Suppressor macrophage treated with lipopolysaccharide for 1 hour (primary cell): ENCODE measurements at regions not wholly inside any gene's neighbourhood (a gene's known extent, or its start where the extent isn't known, plus 50 kb on each side); places are given as distances from the start of the nearest gene placed in this dataset.

Source experiments
- DNase-seq, 3 donors: peaks; one replicate each; pipeline ENCODE4 v3.0.0-alpha.2; 2020 to 2022

- DNase-seq, result peak; percentile 71 to 89 (median 83)
These were observed 144.3 kb downstream of the VAPA start for GRCh38 chr18:10057894-10058791.

GRCh38 chr18:10059610-10060468 is 146.0 kb downstream of the VAPA start:
- DNase-seq, result peak; percentile 81 to 89 (median 81)

GRCh38 chr18:10060469-10060782 is 146.6 kb downstream of the VAPA start:
- DNase-seq, result no peak

DNA sequence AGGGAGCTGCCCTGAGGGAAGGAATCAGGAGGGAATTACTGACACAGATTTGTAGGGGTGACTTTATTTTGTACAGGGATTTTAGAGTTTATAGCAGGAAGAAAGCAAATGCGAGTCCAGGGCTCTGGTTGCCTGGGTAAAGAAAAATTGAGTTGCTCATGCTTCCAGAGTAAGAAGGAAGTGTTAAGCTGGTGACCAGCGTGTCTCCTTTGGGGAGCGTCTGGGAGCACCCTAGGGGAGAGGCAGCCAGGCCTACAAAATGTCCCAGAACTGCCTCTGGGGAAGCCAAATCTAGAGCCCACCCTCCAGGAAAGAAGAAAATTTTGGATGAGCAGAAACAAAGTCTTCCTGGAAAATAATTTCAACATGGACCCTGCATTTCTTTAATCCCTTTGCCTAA is 147.0 kb downstream of the VAPA start:
- peak; percentile 34 to 36 (median 35) for DNase-seq

- no peak for DNase-seq
These were observed 147.8 kb downstream of the VAPA start for GRCh38 chr18:10061566-10062140.

GRCh38 chr18:10062302-10063300 is 148.8 kb downstream of the VAPA start:
- no peak for DNase-seq

DNA sequence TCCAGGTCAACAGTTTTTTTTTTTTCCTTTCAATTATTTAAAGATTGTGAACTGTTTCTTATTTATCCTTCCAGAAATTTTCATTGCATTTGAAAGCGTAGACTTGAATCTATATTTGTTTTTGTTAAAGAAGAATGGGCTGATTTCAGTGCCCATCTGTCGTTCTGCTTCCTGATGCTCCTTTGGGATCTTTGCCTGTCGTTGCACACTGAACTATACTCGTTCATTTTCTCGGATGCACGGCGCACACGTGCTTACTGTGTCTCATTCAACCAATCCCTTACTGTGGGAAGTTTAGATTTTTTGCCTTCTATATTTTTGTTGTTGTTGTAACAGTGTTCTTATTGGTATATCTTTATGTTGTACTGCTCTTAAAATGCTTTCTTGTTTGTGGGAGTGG is 149.7 kb downstream of the VAPA start:
- DNase-seq, result no peak

- no peak for DNase-seq
These were observed 150.5 kb downstream of the VAPA start for GRCh38 chr18:10064267-10064666.

- no peak for DNase-seq
These were observed 151.5 kb downstream of the VAPA start for GRCh38 chr18:10065296-10065695.

GRCh38 chr18:10067670-10068659 is 154.1 kb downstream of the VAPA start:
- no peak for DNase-seq

DNA sequence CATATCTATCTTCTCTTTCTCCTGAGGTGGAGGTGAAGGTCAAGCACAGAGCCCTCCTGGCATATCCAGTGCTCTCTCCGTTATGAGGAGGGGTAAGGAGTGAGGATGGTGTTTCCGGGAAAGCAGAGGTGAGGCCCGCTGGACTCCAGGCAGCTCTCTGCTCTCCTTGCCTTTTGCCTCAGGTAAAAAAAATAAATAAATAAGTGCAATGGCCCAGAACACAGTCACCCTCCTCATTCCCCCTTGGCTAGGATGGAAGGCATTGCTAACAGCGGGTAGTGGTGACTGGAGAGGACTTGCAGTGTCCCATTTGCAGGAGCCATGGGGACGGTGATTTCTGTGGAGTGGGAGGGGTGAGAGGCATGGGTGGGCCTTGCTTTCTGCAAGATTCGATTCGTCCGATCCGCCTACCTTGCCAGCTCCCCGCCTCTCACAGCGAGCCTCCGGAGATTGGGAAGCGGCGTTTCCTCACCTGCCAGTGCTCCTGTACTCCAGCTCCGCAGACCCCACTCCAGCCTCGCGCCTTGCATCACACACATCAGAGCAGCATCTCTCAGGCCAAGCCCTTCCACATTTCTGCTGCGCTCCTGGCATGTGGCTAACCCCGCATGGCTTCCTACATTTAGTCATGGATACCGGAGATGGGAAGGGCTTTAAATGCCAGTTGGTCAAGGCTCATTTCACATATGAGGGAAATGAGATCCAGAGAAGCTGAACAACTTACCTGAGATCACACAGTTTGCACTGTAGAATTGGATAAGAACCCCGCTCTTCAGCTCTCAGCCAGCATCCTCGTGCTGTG is 155.2 kb downstream of the VAPA start:
- DNase-seq, result no peak

- no peak for DNase-seq
These were observed 156.8 kb downstream of the VAPA start for GRCh38 chr18:10070561-10071000.

DNA sequence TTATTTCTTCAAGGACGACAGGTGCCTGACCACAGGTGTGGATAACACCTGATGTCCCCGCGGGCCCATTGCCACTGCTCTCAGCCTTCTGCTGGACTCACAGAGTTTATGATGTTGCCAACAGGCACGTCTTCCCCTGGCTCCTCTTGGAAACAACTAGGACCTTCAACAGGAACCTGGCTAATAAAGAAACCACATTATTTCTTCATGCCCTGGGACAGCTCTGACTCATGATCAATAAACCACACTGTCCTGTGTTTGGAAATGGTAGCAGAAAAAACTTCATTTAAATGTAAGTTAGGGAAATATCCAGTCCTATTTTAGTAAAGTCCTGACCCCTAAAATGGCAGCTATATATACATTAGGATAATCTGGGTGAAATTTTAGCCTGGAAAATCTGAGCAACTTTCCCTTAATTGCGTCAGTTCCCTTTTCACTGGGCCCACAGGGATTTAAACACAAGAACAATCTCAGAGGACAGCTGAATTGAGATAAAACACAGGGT is 158.9 kb downstream of the VAPA start:
- DNase-seq, result peak; percentile 84 to 96 (median 93)

DNA sequence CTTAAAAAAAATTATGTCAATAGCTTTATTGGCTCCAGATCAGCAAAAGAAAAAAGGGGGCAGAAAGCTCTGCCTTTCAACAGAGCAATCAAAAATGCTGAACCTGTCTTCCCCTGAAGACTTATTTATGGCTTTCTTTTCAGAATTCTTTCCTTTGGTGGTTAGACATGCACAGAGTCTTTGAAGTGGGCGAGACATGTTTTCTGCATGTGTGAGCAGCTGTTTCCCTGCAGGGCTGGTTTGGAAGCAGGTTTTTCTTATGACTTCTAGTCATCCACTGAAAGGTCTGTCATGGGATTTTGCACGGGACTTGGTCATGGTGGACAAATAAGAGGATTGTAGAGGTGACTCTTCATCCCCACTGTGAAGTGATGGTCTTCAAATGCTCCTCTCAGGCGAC is 160.3 kb downstream of the VAPA start:
- no peak for DNase-seq

- DNase-seq, result no peak
These were observed 160.9 kb downstream of the VAPA start for GRCh38 chr18:10074728-10075127.

DNA sequence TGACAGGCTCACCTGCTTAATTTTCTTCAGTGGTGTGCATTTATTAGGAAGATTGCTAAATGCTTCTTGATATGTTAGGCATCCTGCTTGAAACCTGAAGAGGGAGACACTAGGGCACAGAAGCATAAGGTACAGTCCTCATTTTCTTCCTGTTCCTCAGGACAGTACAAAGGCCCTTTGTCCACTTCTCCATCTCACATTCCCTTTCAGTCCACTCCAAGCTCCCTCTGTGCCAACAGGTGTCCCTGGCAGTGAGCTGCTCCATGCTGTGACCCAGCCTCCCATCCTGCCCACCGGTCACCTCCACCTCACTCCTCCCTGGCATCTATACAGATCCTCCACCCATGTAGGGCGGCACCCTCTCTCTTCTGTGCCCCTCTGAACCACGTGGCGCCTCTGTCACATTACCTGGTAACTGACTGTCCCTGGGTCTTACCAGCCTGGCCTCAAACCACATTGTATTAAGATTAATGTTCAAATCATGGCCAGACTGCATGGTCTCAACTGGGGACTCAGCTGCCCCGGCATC is 162.8 kb downstream of the VAPA start:
- DNase-seq, result no peak

GRCh38 chr18:10077986-10078385 is 164.2 kb downstream of the VAPA start:
- no peak for DNase-seq

DNA sequence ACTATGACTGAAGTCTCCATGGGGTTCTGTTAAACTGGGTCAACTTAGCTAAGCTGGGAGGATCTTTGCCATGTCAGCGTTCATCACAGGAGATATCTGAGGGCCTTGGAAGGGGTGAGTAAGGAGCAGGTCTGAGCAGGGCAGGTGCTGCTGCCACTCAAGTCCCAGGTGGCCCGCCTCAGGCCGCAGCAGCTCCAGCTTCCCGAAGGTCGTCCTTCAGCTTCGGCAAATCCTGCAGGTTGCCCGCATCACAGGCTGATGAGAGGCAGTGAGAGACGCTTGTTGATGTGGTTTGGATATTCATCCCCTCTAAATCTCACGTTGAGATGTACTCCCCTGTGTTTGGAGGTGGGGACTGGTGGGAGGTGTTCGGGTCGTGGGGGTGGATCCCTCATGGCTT is 166.6 kb downstream of the VAPA start:
- DNase-seq, result no peak

DNA sequence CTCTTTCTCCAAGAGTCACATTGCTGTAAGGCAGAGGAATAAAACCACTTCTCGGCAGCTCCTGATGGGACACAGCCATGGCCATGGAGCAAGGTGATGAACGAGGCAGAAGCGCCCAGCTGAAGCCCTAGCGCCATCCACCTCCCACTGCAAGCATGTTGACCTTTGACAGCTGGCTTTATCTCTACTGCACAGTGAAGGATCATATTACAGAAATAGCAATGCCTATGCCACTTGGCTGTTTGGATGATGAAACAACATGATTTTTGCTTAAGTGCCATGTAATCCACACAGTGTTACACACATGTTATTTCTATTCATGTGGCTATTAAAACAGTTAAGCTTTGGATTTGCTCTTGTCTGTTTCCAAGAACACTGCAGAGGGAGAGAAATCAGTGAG is 167.7 kb downstream of the VAPA start:
- no peak for DNase-seq

DNA sequence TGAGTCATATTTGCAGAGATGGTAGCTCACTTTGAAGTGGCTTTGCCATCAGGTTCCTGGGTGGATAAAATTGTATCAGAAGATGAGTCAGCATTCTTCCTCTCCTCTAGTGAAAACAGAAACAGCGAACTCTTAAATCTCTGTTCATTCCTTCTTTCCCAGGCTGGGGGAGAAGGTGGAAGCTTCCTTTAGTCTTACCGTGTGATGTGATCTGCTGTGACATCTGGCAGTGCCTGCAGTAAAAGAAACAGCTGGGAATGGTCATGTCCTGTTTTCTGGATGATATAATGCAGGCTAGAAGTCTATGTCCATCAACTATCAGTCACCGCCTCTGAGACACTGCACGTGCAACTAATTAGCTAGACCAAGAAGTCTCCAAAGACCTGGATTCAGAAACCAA is 171.6 kb downstream of the VAPA start:
- DNase-seq, result no peak
